Gastrocnemius medialis (tissue), 4 donors: ENCODE measurements at regions not wholly inside any gene's neighbourhood (a gene's known extent, or its start where the extent isn't known, plus 50 kb on each side); places are given as distances from the start of the nearest gene placed in this dataset.

ENCODE experiments used
- POLR2A ChIP-seq, 2 donors: fragments of 450-650 bp; IDR thresholded peaks; one replicate each; pipeline ENCODE4 v1.6.1; 2017; ENCODE audit warnings: antibody characterized with exemption in 2 of 2, mild to moderate bottlenecking in 2 of 2, moderate library complexity in 2 of 2
- TF ChIP-seq, protein P1 (sequence below), 5 experiments: fragments of 450-650 bp in 3 of 5; fragments of 200-600 bp in 2 of 5; sonication (generic) in 2 of 5; IDR thresholded peaks in 4 of 5; conservative IDR thresholded peaks in 1 of 5; 1 replicate in 4 of 5; 2 replicates in 1 of 5; pipeline ENCODE4 v1.5.1; 2016 to 2019; ENCODE audit warnings: antibody characterized with exemption in 5 of 5, mild to moderate bottlenecking in 3 of 5, moderate library complexity in 3 of 5

DNA sequence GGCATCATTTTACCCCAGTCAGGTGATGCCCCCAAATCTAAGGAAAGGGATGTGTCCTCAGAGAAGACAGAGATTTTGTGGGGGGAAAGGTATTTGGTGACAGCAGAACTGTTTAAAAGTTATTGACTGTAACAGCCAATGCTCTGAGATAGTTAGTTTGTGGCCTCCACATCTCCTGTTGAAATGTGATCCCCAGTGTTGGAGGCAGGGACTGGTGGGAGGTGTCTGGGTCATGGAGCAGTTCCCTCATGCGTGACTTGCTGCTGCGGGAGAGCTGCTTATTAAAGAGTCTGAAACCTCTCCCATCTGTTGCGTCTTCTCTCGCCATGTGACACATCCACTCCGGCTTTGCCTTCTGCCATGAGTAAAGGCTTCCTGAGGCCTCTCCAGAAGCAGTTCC is 282.8 kb upstream of the FOXQ1 start:
- TF ChIP-seq POLR2A (IDR thresholded peaks at IDR 0.05), result no peak
- TF ChIP-seq, protein P1, sequence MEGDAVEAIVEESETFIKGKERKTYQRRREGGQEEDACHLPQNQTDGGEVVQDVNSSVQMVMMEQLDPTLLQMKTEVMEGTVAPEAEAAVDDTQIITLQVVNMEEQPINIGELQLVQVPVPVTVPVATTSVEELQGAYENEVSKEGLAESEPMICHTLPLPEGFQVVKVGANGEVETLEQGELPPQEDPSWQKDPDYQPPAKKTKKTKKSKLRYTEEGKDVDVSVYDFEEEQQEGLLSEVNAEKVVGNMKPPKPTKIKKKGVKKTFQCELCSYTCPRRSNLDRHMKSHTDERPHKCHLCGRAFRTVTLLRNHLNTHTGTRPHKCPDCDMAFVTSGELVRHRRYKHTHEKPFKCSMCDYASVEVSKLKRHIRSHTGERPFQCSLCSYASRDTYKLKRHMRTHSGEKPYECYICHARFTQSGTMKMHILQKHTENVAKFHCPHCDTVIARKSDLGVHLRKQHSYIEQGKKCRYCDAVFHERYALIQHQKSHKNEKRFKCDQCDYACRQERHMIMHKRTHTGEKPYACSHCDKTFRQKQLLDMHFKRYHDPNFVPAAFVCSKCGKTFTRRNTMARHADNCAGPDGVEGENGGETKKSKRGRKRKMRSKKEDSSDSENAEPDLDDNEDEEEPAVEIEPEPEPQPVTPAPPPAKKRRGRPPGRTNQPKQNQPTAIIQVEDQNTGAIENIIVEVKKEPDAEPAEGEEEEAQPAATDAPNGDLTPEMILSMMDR (IDR thresholded peaks at IDR 0.05 in 4 of 5, conservative IDR thresholded peaks at IDR 0.05 in 1 of 5), result no peak
